ENCODE measurements at regions not wholly inside any gene's neighbourhood (a gene's known extent, or its start where the extent isn't known, plus 50 kb on each side); places are given as distances from the start of the nearest gene placed in this dataset.

DNA sequence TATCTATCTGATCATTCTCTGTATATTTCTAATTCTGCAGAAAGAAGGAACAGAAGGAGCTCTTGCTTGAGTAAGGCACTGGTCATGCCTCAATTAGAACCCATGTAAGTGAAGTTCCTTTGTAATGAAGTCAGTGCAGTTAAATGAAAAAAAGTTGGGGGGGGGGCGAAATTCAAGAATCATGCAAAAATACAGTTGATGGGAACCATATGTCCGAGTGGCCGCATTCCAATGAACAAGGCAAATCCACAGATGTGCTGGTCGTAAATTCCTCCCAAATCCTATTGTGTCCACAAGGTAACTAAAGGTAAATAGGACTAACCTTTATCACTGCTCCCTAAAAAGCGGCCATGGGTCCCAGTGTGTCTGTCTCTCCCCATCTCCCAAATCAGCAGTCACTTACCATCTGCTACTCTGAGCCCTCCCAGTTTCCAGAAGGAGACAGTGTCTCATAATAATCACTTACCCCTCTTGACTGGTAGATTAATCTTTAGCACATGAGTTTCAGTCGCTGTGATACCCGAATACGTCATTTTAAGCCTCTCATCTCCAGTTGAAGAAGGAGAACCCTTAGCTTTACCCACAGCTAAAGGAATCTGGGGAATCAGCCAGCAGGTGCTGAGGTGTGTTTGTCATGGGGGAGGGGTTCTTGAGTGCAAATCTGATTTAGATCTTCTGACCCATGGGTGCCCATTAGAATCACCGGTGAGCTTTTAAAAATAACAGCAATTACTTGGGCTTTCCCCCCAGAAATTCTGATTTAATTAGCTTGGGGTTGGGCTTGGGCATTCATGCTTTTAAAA, 56.3 kb upstream of the EPHB3 start:
- WGBS (ENCODE audit: missing lambda C conversion rate) = 10% methylated on average over 8 of the region's 9 CpGs
- Histone ChIP-seq H3K27ac (no peak overlapping the region), H3K4me3 (no peak overlapping the region), H3K4me1 (no peaks in the 10 kb centered on the region), H3K9me3 (peaks cover 18% of the 10 kb centered on the region), H3K4me2 (no peak overlapping the region)
- no peak for FAIRE-seq
- ChIA-PET CTCF (interaction anchor here (0.7 to 2.7 kb wide), 3 partner anchors 8 to 134 kb away, joined by 4 to 12 read pairs (median 5); no protein-coding TSS in a partner anchor), POLR2A (no interaction called here)
- TF ChIP-seq FOXS1 (CRISPR knock-in tag; IDR thresholded peaks at IDR 0.05) = no peak
- ATAC-seq = no peak
- no peak for DNase-seq (ENCODE audit: low read depth in 1 of 2, low spot score in 1 of 2)

DNA sequence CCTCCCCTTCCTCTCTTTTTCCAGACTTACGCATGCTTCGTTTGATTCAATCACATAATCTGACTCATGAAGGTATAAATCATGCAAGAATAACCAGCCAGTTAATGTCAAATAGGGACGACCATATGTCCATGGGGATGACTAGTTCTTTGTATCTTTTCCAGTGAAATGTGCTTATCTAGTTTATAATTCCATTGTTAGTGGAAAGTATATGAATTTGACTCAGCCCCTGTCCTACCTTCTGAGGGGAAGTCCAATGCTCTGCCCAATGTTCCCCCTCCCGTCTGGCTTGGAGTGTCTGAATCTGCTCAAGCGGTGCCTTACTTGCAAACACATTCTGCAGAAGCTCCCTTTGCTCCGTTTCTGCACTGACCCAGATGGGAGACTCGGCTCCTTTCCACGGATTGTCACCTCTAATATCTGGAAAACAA, 55.0 kb upstream of the EPHB3 start:
- H3K9me3 ChIP-seq = peaks cover 24% of the 10 kb centered on the region
- H3K4me2 ChIP-seq = no peak overlapping the region
- no peak for TF ChIP-seq HEYL (CRISPR knock-in tag; IDR thresholded peaks at IDR 0.05)
- no peak for TF ChIP-seq MYC (IDR thresholded peaks at IDR 0.05; ENCODE audit: borderline replicate concordance, low read length)
- no peak for TF ChIP-seq CTCF (IDR thresholded peaks at IDR 0.05)
- POLR2A ChIA-PET = no interaction called here
- no peak overlapping the region for H3K27ac ChIP-seq
- ATAC-seq (no peak), FAIRE-seq (no peak), DNase-seq (ENCODE audit: low read depth in 1 of 2, low spot score in 1 of 2) (no peak)
- no peaks in the 10 kb centered on the region for H3K4me1 ChIP-seq
- WGBS (ENCODE audit: missing lambda C conversion rate) = 14% methylated on average over 7 of the region's 8 CpGs
- no peak overlapping the region for H3K4me3 ChIP-seq
- CTCF ChIA-PET = interaction anchor here (1.8 to 2.7 kb wide), 2 partner anchors 7 to 135 kb away, joined by 5 to 12 read pairs; no protein-coding TSS in a partner anchor

GRCh38 chr3:184508938-184509337, 52.6 kb upstream of the EPHB3 start:
- POLR2A ChIA-PET = no interaction called here
- no peak for DNase-seq (ENCODE audit: low read depth in 1 of 2, low spot score in 1 of 2)
- H3K4me3 ChIP-seq = no peak overlapping the region
- H3K27ac ChIP-seq = no peak overlapping the region
- WGBS (ENCODE audit: missing lambda C conversion rate) = 13% methylated on average over 3 of the region's 8 CpGs
- TF ChIP-seq CBX2 (IDR thresholded peaks at IDR 0.05; ENCODE audit: borderline replicate concordance, low read depth) (no peak), RARB (CRISPR knock-in tag; IDR thresholded peaks at IDR 0.05) (no peak), NFE2L2 (conservative IDR thresholded peaks at IDR 0.05; ENCODE audit: low read length) (no peak), POLR2AphosphoS2 (conservative IDR thresholded peaks at IDR 0.05; ENCODE audit: low read length) (no peak), ELK1 (IDR thresholded peaks at IDR 0.05; ENCODE audit: low read depth, low read length) (no peak), EHMT2 (IDR thresholded peaks at IDR 0.05; ENCODE audit: low read depth) (no peak)
- H3K9me3 ChIP-seq = peaks cover 14% of the 10 kb centered on the region; the same call in 2 of the 3 replicates
- ATAC-seq = no peak
- no peak for FAIRE-seq
- no peaks in the 10 kb centered on the region for H3K4me1 ChIP-seq
- no peak overlapping the region for H3K4me2 ChIP-seq
- CTCF ChIA-PET = interaction anchor here (1.0 to 7.0 kb wide), 4 partner anchors 40 to 147 kb away, joined by 3 to 132 read pairs (median 5); no protein-coding TSS in a partner anchor

DNA sequence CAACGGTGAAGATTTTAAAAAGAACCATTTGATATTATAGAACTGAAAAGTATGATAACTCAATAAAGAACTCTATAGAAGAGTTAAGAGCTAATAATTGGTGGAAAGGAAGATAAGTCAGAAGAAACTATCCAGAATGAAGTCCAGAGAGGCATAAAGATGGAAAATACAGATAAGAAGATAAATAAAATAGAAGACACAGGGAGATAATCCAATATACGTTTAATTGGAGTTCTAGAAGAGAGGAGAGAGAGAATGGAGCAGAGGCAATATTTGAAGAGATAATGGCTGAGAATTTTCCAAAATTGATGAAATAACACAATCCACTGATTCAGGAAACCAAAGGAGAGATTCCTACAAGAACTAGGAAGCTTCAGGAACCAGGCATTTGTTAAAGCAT, 49.8 kb upstream of the EPHB3 start:
- ATAC-seq (no peak), FAIRE-seq (no peak), DNase-seq (ENCODE audit: low read depth in 1 of 2, low spot score in 1 of 2) (no peak)
- no peak overlapping the region for H3K4me3 ChIP-seq
- H3K27ac ChIP-seq = no peak overlapping the region
- H3K4me1 ChIP-seq = no peaks in the 10 kb centered on the region
- POLR2A ChIA-PET = no interaction called here
- CTCF ChIA-PET = interaction anchor here (0.7 to 7.0 kb wide), 8 partner anchors 17 to 146 kb away, joined by 3 to 132 read pairs (median 40); no protein-coding TSS in a partner anchor
- no peak overlapping the region for H3K4me2 ChIP-seq
- peaks cover 14% of the 10 kb centered on the region; the same call in 2 of the 3 replicates for H3K9me3 ChIP-seq
- WGBS (ENCODE audit: missing lambda C conversion rate) = 36% methylated on average over 2 of the region's 2 CpGs
- TF ChIP-seq HOXB5 (CRISPR knock-in tag; IDR thresholded peaks at IDR 0.05) (no peak), KDM5A (IDR thresholded peaks at IDR 0.05) (no peak), REST (IDR thresholded peaks at IDR 0.05) (no peak), USF2 (IDR thresholded peaks at IDR 0.05) (no peak), POLR2AphosphoS2 (conservative IDR thresholded peaks at IDR 0.05; ENCODE audit: low read length) (no peak), TP53 (CRISPR knock-in tag; IDR thresholded peaks at IDR 0.05) (no peak), PHF8 (IDR thresholded peaks at IDR 0.05; ENCODE audit: borderline replicate concordance, low read depth) (no peak), CBX8 (IDR thresholded peaks at IDR 0.05) (no peak), TFCP2L1 (CRISPR knock-in tag; IDR thresholded peaks at IDR 0.05) (no peak), HEYL (CRISPR knock-in tag; IDR thresholded peaks at IDR 0.05) (no peak), ESRRA (IDR thresholded peaks at IDR 0.05; ENCODE audit: borderline replicate concordance, low read length) (no peak), HOXB13 (CRISPR knock-in tag; IDR thresholded peaks at IDR 0.05; ENCODE audit: low read depth) (no peak), ZFP36 (IDR thresholded peaks at IDR 0.05; ENCODE audit: borderline replicate concordance, partially characterized antibody) (no peak), RARB (CRISPR knock-in tag; IDR thresholded peaks at IDR 0.05) (no peak)
